HFFc6 (cell line): ENCODE measurements at regions not wholly inside any gene's neighbourhood (a gene's known extent, or its start where the extent isn't known, plus 50 kb on each side); places are given as distances from the start of the nearest gene placed in this dataset.

Experiments
- DNase-seq: peaks from one replicate; pipeline ENCODE4 v3.0.0-alpha.2; 2018
- H3K27ac Mint-ChIP-seq: 2 replicates; pipeline ENCODE4 v1.8.0; 2020; ENCODE audit warnings: mild to moderate bottlenecking, mixed read lengths
- H3K27me3 Mint-ChIP-seq: 2 replicates; pipeline ENCODE4 v1.8.0; 2021; ENCODE audit warnings: mild to moderate bottlenecking, moderate library complexity, mixed read lengths; ENCODE audit not compliant: insufficient read depth
- H3K36me3 Mint-ChIP-seq: 2 replicates; pipeline ENCODE4 v1.8.0; 2021; ENCODE audit warnings: low read depth, mixed read lengths
- H3K4me1 Mint-ChIP-seq: 2 replicates; pipeline ENCODE4 v1.8.0; 2020; ENCODE audit warnings: low read depth, mixed read lengths
- H3K4me3 Mint-ChIP-seq: 2 replicates; pipeline ENCODE4 v1.8.0; 2020; ENCODE audit warnings: mild to moderate bottlenecking, moderate library complexity, mixed read lengths
- H3K9me3 Mint-ChIP-seq: 2 replicates; pipeline ENCODE4 v1.8.0; 2020; ENCODE audit warnings: mild to moderate bottlenecking, mixed read lengths
- CTCF ChIP-seq: fragments of 200-600 bp; sonication (generic); IDR thresholded peaks from 2 replicates; pipeline ENCODE4 v1.5.0; 2021; ENCODE audit warnings: antibody characterized with exemption, mild to moderate bottlenecking

GRCh38 chr2:139790807-139791752, 1010.9 kb upstream of the NXPH2 start:
- DNase-seq, result no peak
- TF ChIP-seq CTCF, result peak; percentile 18; the same call in 1 of the 2 replicates
- H3K4me1 Mint-ChIP-seq, result no peaks in the 10 kb centered on the region
- H3K4me3 Mint-ChIP-seq, result no peak overlapping the region
- H3K27ac Mint-ChIP-seq, result no peak overlapping the region
- peaks cover 35% of the 10 kb centered on the region for H3K9me3 Mint-ChIP-seq
- H3K36me3 Mint-ChIP-seq, result no peaks in the 10 kb centered on the region
- H3K27me3 Mint-ChIP-seq, result no peaks in the 10 kb centered on the region

GRCh38 chr2:139790136-139790535, 1009.9 kb upstream of the NXPH2 start:
- Mint-ChIP-seq H3K27me3 (no peaks in the 10 kb centered on the region), H3K36me3 (peaks cover 1% of the 10 kb centered on the region; the same call in 1 of the 2 replicates), H3K27ac (no peak overlapping the region), H3K4me1 (no peaks in the 10 kb centered on the region), H3K9me3 (peaks cover 36% of the 10 kb centered on the region), H3K4me3 (no peak overlapping the region)
- TF ChIP-seq CTCF, result no peak
- no peak for DNase-seq

- Mint-ChIP-seq H3K27ac (no peak overlapping the region), H3K4me3 (no peak overlapping the region), H3K4me1 (no peaks in the 10 kb centered on the region), H3K27me3 (no peaks in the 10 kb centered on the region; the same call in 1 of the 2 replicates), H3K36me3 (no peaks in the 10 kb centered on the region), H3K9me3 (peaks cover 26% of the 10 kb centered on the region)
- no peak for TF ChIP-seq CTCF
- DNase-seq, result no peak
Observed at GRCh38 chr2:139778732-139779131, 998.5 kb upstream of the NXPH2 start.

- H3K4me1 Mint-ChIP-seq, result no peaks in the 10 kb centered on the region
- H3K4me3 Mint-ChIP-seq, result no peak overlapping the region
- TF ChIP-seq CTCF, result no peak
- DNase-seq, result no peak
- H3K27me3 Mint-ChIP-seq, result no peaks in the 10 kb centered on the region
- peaks cover 42% of the 10 kb centered on the region for H3K9me3 Mint-ChIP-seq
- no peaks in the 10 kb centered on the region; the same call in 1 of the 2 replicates for H3K36me3 Mint-ChIP-seq
- no peak overlapping the region for H3K27ac Mint-ChIP-seq
Observed at GRCh38 chr2:139773720-139774277, 993.6 kb upstream of the NXPH2 start.

GRCh38 chr2:139769633-139770032, 989.4 kb upstream of the NXPH2 start:
- no peak for TF ChIP-seq CTCF
- no peak for DNase-seq
- H3K4me1 Mint-ChIP-seq, result no peaks in the 10 kb centered on the region
- no peak overlapping the region for H3K27ac Mint-ChIP-seq
- no peaks in the 10 kb centered on the region; the same call in 1 of the 2 replicates for H3K27me3 Mint-ChIP-seq
- no peak overlapping the region for H3K4me3 Mint-ChIP-seq
- H3K9me3 Mint-ChIP-seq, result peaks cover 26% of the 10 kb centered on the region
- no peaks in the 10 kb centered on the region; the same call in 1 of the 2 replicates for H3K36me3 Mint-ChIP-seq
